H1 (cell line): ENCODE measurements at regions not wholly inside any gene's neighbourhood (a gene's known extent, or its start where the extent isn't known, plus 50 kb on each side); places are given as distances from the start of the nearest gene placed in this dataset.

ENCODE experiments used
- CTCF ChIA-PET: fragments of 300-600 bp; sonication (Branson Sonifier 250); formaldehyde crosslinking; loops from one replicate; lab custom pipeline; 2021; ENCODE audit not compliant: partially characterized antibody; lab: Charles Lee
- POLR2A ChIA-PET: fragments of 300-600 bp; sonication (Branson Sonifier 250); formaldehyde crosslinking; loops from one replicate; lab custom pipeline; 2021; ENCODE audit warnings: inconsistent platforms; ENCODE audit not compliant: partially characterized antibody; lab: Charles Lee
- DNase-seq, 2 experiments: peaks; one replicate each; pipeline versions ENCODE4 v3.0.0 to v3.0.0-alpha.2; 2010 to 2022; ENCODE audit warnings: low spot score in 2 of 2, low read depth in 1 of 2, mixed read lengths in 1 of 2
- FAIRE-seq: peaks from 2 replicates; lab custom pipeline; 2011; peaks lifted over from hg19 to GRCh38; lab: Jason Lieb, UNC
- H2AFZ ChIP-seq: 2 replicates; pipeline ENCODE4 v1.8.1; 2012; ENCODE audit warnings: low read length, inconsistent platforms
- H2AK5ac ChIP-seq: 2 replicates; pipeline ENCODE4 v1.6.1; 2013; ENCODE audit warnings: low read depth, low read length
- H2BK120ac ChIP-seq: replicated peaks from 2 replicates; pipeline ENCODE3; 2013; ENCODE audit warnings: low read depth, low read length, inconsistent platforms
- H2BK12ac ChIP-seq: 2 replicates; pipeline ENCODE4 v1.6.1; 2013; ENCODE audit warnings: low read depth, low read length
- H2BK15ac ChIP-seq: 2 replicates; pipeline ENCODE4 v1.6.1; 2013; ENCODE audit warnings: low read length
- H2BK20ac ChIP-seq: 2 replicates; pipeline ENCODE4 v1.6.1; 2013; ENCODE audit warnings: low read length
- H2BK5ac ChIP-seq: 2 replicates; pipeline ENCODE4 v1.6.1; 2013; ENCODE audit warnings: low read depth, low read length
- H3K14ac ChIP-seq: 2 replicates; pipeline ENCODE4 v1.6.1; 2013; ENCODE audit warnings: inconsistent platforms; ENCODE audit not compliant: insufficient read length
- H3K18ac ChIP-seq: 2 replicates; pipeline ENCODE4 v1.6.1; 2013; ENCODE audit warnings: low read length; ENCODE audit errors: extremely low read depth
- H3K23ac ChIP-seq: 2 replicates; pipeline ENCODE4 v1.6.1; 2013; ENCODE audit warnings: inconsistent platforms; ENCODE audit not compliant: insufficient read length
- H3K23me2 ChIP-seq: 2 replicates; pipeline ENCODE4 v1.6.1; 2013; ENCODE audit warnings: low read depth, low read length
- H3K27ac ChIP-seq: 2 replicates; pipeline ENCODE4 v1.6.1; 2011; ENCODE audit warnings: low read depth, low read length, inconsistent platforms
- H3K27me3 ChIP-seq, 4 experiments: replicated peaks in 1 of 4; 1 replicate in 1 of 4; 2 replicates in 3 of 4; pipeline versions ENCODE4 v1.6.1 to v1.8.1; 2011 to 2013; ENCODE audit warnings: low read length in 3 of 4, mild to moderate bottlenecking in 3 of 4, inconsistent platforms in 2 of 4, mixed read lengths in 2 of 4, moderate library complexity in 1 of 4; ENCODE audit not compliant: control insufficient read depth in 3 of 4, insufficient read depth in 3 of 4; ENCODE audit errors: extremely low read depth in 1 of 4
- H3K36me3 ChIP-seq, 4 experiments: 2 replicates each; pipeline versions ENCODE4 v1.6.1 to v1.8.1; 2011 to 2013; ENCODE audit warnings: mild to moderate bottlenecking in 4 of 4, low read length in 3 of 4, moderate library complexity in 2 of 4, control low read depth in 1 of 4, inconsistent platforms in 1 of 4; ENCODE audit not compliant: insufficient read depth in 4 of 4, control insufficient read depth in 2 of 4
- H3K4ac ChIP-seq: replicated peaks from 2 replicates; pipeline ENCODE3; 2013; ENCODE audit warnings: low read length, low read depth, mixed read lengths, inconsistent platforms; ENCODE audit not compliant: insufficient read length
- H3K4me1 ChIP-seq, 4 experiments: replicated peaks in 1 of 4; 1 replicate in 1 of 4; 2 replicates in 3 of 4; pipeline versions ENCODE4 v1.6.1 to v1.8.1; 2011 to 2013; ENCODE audit warnings: low read length in 3 of 4, inconsistent platforms in 2 of 4, mixed read lengths in 1 of 4; ENCODE audit not compliant: insufficient read depth in 4 of 4, control insufficient read depth in 3 of 4
- H3K4me2 ChIP-seq, 2 experiments: 2 replicates each; pipeline versions ENCODE4 v1.6.1 to v1.8.1; 2011 to 2013; ENCODE audit warnings: low read depth in 2 of 2, low read length in 2 of 2, control low read depth in 1 of 2, inconsistent platforms in 1 of 2, mild to moderate bottlenecking in 1 of 2; ENCODE audit not compliant: insufficient read depth in 1 of 2
- H3K4me3 ChIP-seq, 4 experiments: fragments of 200-600, 300-600 bp in 1 of 4; sonication (generic), shearing (Covaris generic), sonication (Bioruptor Twin) in 1 of 4; 2 replicates each; pipeline versions ENCODE4 v1.5.1 to v1.8.1; 2011 to 2016; ENCODE audit warnings: low read length in 4 of 4, low read depth in 3 of 4, control low read depth in 2 of 4, inconsistent platforms in 2 of 4, mild to moderate bottlenecking in 2 of 4, mixed read lengths in 1 of 4, moderate library complexity in 1 of 4; ENCODE audit not compliant: insufficient read depth in 2 of 4; ENCODE audit errors: extremely low read depth in 1 of 4
- H3K56ac ChIP-seq: replicated peaks from 2 replicates; pipeline ENCODE3; 2013; ENCODE audit warnings: low read depth, mild to moderate bottlenecking, mixed read lengths, low read length, inconsistent platforms; ENCODE audit not compliant: insufficient read length
- H3K79me1 ChIP-seq: 2 replicates; pipeline ENCODE4 v1.6.1; 2013; ENCODE audit warnings: low read depth, low read length, control low read depth
- H3K79me2 ChIP-seq, 2 experiments: 2 replicates each; pipeline versions ENCODE4 v1.6.1 to v1.8.1; 2012 to 2013; ENCODE audit warnings: low read length in 2 of 2, mild to moderate bottlenecking in 2 of 2, inconsistent platforms in 1 of 2; ENCODE audit not compliant: insufficient read depth in 2 of 2, control insufficient read depth in 1 of 2
- H3K9ac ChIP-seq, 4 experiments: replicated peaks in 1 of 4; 1 replicate in 1 of 4; 2 replicates in 3 of 4; pipeline versions ENCODE4 v1.6.1 to v1.8.1; 2011 to 2013; ENCODE audit warnings: low read depth in 3 of 4, low read length in 3 of 4, control low read depth in 2 of 4, mild to moderate bottlenecking in 2 of 4, moderate library complexity in 2 of 4, inconsistent platforms in 1 of 4; ENCODE audit errors: extremely low read depth in 1 of 4
- H3K9me3 ChIP-seq, 2 experiments: 2 replicates each; pipeline versions ENCODE4 v1.6.1 to v1.8.1; 2012 to 2013; ENCODE audit warnings: mild to moderate bottlenecking in 2 of 2, moderate library complexity in 2 of 2, control low read depth in 1 of 2, inconsistent platforms in 1 of 2, low read depth in 1 of 2, low read length in 1 of 2, mixed read lengths in 1 of 2; ENCODE audit not compliant: insufficient read depth in 2 of 2
- H4K20me1 ChIP-seq, 2 experiments: replicated peaks in 1 of 2; 2 replicates each; pipeline versions ENCODE3 to v1.8.1; 2011 to 2013; ENCODE audit warnings: inconsistent platforms in 2 of 2, low read length in 2 of 2, mild to moderate bottlenecking in 1 of 2; ENCODE audit not compliant: insufficient read depth in 2 of 2, control insufficient read depth in 1 of 2
- H4K5ac ChIP-seq: 2 replicates; pipeline ENCODE4 v1.6.1; 2013; ENCODE audit warnings: low read length, low read depth, mixed read lengths, inconsistent platforms; ENCODE audit not compliant: insufficient read length
- H4K8ac ChIP-seq: 2 replicates; pipeline ENCODE4 v1.8.0; 2013; ENCODE audit warnings: mild to moderate bottlenecking, moderate library complexity, low read length, inconsistent platforms; ENCODE audit not compliant: insufficient read depth; ENCODE audit errors: extremely low read depth
- H4K91ac ChIP-seq: replicated peaks from 2 replicates; pipeline ENCODE3; 2013; ENCODE audit warnings: low read length, mixed read lengths, inconsistent platforms; ENCODE audit not compliant: insufficient read length
- ASH2L ChIP-seq: fragments of 200-600, 300-600 bp; sonication (generic); IDR thresholded peaks from one replicate; pipeline ENCODE4 v1.7.1; 2017; ENCODE audit warnings: low read length
- CTBP2 ChIP-seq: IDR thresholded peaks from 2 replicates; pipeline ENCODE4 v1.7.0; 2011; ENCODE audit warnings: borderline replicate concordance, mild to moderate bottlenecking, moderate library complexity, mixed read lengths, low read length; ENCODE audit not compliant: insufficient read depth, insufficient read length
- EP300 ChIP-seq, 2 experiments: IDR thresholded peaks; 1 replicate in 1 of 2; 2 replicates in 1 of 2; pipeline ENCODE4 v1.6.1; 2011 to 2012; ENCODE audit warnings: low read depth in 2 of 2, low read length in 2 of 2, mild to moderate bottlenecking in 2 of 2, borderline replicate concordance in 1 of 2, inconsistent platforms in 1 of 2, moderate library complexity in 1 of 2
- GABPA ChIP-seq: IDR thresholded peaks from 2 replicates; pipeline ENCODE4 v1.6.1; 2011; ENCODE audit warnings: mild to moderate bottlenecking, low read length, moderate library complexity, borderline replicate concordance; ENCODE audit not compliant: insufficient read depth
- HDAC6 ChIP-seq: IDR thresholded peaks from one replicate; pipeline ENCODE4 v1.7.1; 2012; ENCODE audit warnings: low read depth, mild to moderate bottlenecking, inconsistent platforms, low read length, moderate library complexity
- KDM4A ChIP-seq: IDR thresholded peaks from one replicate; pipeline ENCODE4 v1.7.1; 2012; ENCODE audit warnings: low read depth, mild to moderate bottlenecking, moderate library complexity, low read length, inconsistent platforms; ENCODE audit not compliant: severe bottlenecking
- MAX ChIP-seq: IDR thresholded peaks from 2 replicates; pipeline ENCODE4 v1.6.1; 2012; ENCODE audit warnings: inconsistent platforms
- POLR2A ChIP-seq, 2 experiments: IDR thresholded peaks; 1 replicate in 1 of 2; 2 replicates in 1 of 2; pipeline ENCODE4 v1.6.1; 2011; ENCODE audit warnings: low read depth in 2 of 2, low read length in 2 of 2, mild to moderate bottlenecking in 2 of 2; ENCODE audit errors: control extremely low read depth in 1 of 2
- POLR2AphosphoS5 ChIP-seq: IDR thresholded peaks from 2 replicates; pipeline ENCODE4 v1.6.1; 2011; ENCODE audit warnings: low read depth, low read length
- SIN3A ChIP-seq, 2 experiments: IDR thresholded peaks in 1 of 2; conservative IDR thresholded peaks in 1 of 2; 2 replicates each; pipeline ENCODE4 v1.6.1; 2011 to 2012; ENCODE audit warnings: low read length in 2 of 2, improper control_type of control experiment in 1 of 2, low read depth in 1 of 2, mild to moderate bottlenecking in 1 of 2
- SIX5 ChIP-seq: IDR thresholded peaks from 2 replicates; pipeline ENCODE4 v1.6.1; 2011; ENCODE audit warnings: mild to moderate bottlenecking, low read depth, low read length
- SUZ12 ChIP-seq: fragments of 200-600 bp; sonication (generic); IDR thresholded peaks from 2 replicates; pipeline ENCODE4 v1.6.1; 2012; ENCODE audit warnings: mild to moderate bottlenecking, inconsistent platforms, low read length, moderate library complexity, mixed read lengths
- ZNF274 ChIP-seq: IDR thresholded peaks from 2 replicates; pipeline ENCODE4 v1.7.0; 2012; ENCODE audit warnings: low read length, borderline replicate concordance; ENCODE audit errors: extremely low read depth
- WGBS, 2 experiments: shearing (Covaris generic) in 1 of 2; methylation state at CpG; one replicate each; pipeline versions ENCODE4 v1.1.6 to v1.1.7; 2013 to 2015; ENCODE audit warnings: low lambda C conversion rate in 2 of 2, mixed read lengths in 2 of 2, inconsistent platforms in 1 of 2, low coverage in 1 of 2, missing lambda C conversion rate in 1 of 2; ENCODE audit not compliant: insufficient replicate concordance in 2 of 2, insufficient coverage in 1 of 2, insufficient read length in 1 of 2; ENCODE audit errors: extremely low coverage in 1 of 2, missing lambda C conversion rate in 1 of 2; 5-methylcytosine and 5-hydroxymethylcytosine counted together
- TF ChIP-seq, protein P1 (sequence below): IDR thresholded peaks from 2 replicates; pipeline ENCODE4 v1.6.1; 2011; ENCODE audit warnings: low read depth, mild to moderate bottlenecking, low read length; ENCODE audit not compliant: insufficient read depth

DNA sequence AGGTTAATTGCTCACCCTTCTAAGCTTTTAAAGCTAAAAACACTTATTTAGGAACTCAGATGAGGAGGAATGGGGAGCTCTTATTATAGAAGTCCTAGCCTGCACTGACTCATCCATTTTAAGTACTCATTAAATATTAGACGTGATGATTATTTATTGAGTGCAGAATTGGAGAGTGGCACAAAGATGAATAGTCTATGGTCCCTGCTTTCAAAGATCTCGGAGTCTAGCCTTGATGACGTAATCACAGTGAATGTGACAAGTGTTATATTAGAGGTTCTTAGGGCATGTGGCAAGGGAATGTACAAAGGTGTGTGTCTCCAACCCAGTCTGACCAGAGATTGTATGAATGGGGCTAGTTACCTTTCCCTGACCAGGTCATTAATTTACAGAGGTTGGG lies 68.7 kb upstream of the CD83 start:
- H3K23me2 ChIP-seq: no peaks in the 10 kb centered on the region
- no peak overlapping the region for H2BK5ac ChIP-seq
- H4K8ac ChIP-seq: no peak overlapping the region
- no peak overlapping the region for H2BK20ac ChIP-seq
- H3K14ac ChIP-seq: no peak overlapping the region
- H2BK15ac ChIP-seq: no peak overlapping the region
- H3K4me3 ChIP-seq: no peak overlapping the region
- FAIRE-seq (no peak), DNase-seq (no peak)
- no peak overlapping the region for H2BK12ac ChIP-seq
- WGBS, 2 experiments: 73% methylated on average over 3 of the region's 3 CpGs; no CpG with 5 or more reads in 1 of the 2 experiments
- H4K5ac ChIP-seq: no peak overlapping the region
- no peak overlapping the region for H3K9ac ChIP-seq
- H3K36me3 ChIP-seq: no peaks in the 10 kb centered on the region
- no peak overlapping the region for H2AK5ac ChIP-seq
- no peaks in the 10 kb centered on the region for H3K4me1 ChIP-seq
- H3K4ac ChIP-seq: no peak overlapping the region
- no peak overlapping the region for H2BK120ac ChIP-seq
- H3K18ac ChIP-seq: no peak overlapping the region
- no peaks in the 10 kb centered on the region for H3K79me1 ChIP-seq
- no peak overlapping the region for H3K23ac ChIP-seq
- no peaks in the 10 kb centered on the region for H3K9me3 ChIP-seq
- H3K56ac ChIP-seq: no peak overlapping the region
- no peak overlapping the region for H3K4me2 ChIP-seq
- no peaks in the 10 kb centered on the region for H3K79me2 ChIP-seq
- CTCF ChIA-PET: interaction anchor here (5.6 to 12.7 kb wide), 4 partner anchors 7 to 139 kb away, joined by 55 to 133 read pairs (median 112); partner anchors contain the start of gene RNF182
- TF ChIP-seq KDM4A (no peak), POLR2A (IDR thresholded peaks at IDR 0.05; ENCODE audit: control extremely low read depth in 1 of 2, low read depth in 2 of 2, low read length in 2 of 2) (no peak), EP300 (IDR thresholded peaks at IDR 0.05; ENCODE audit: borderline replicate concordance in 1 of 2, low read depth in 2 of 2, low read length in 2 of 2) (no peak), ZNF274 (no peak), SIX5 (no peak), HDAC6 (no peak), ASH2L (no peak), SUZ12 (no peak), SIN3A (conservative IDR thresholded peaks at IDR 0.05 in 1 of 2, IDR thresholded peaks at IDR 0.05 in 1 of 2; ENCODE audit: low read depth in 1 of 2, low read length in 2 of 2) (no peak), GABPA (no peak), MAX (no peak), POLR2AphosphoS5 (no peak), CTBP2 (no peak)
- TF ChIP-seq, protein P1, sequence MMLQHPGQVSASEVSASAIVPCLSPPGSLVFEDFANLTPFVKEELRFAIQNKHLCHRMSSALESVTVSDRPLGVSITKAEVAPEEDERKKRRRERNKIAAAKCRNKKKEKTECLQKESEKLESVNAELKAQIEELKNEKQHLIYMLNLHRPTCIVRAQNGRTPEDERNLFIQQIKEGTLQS: no peak
- no peak overlapping the region for H2AFZ ChIP-seq
- H3K27me3 ChIP-seq: no peaks in the 10 kb centered on the region
- no peak overlapping the region for H3K27ac ChIP-seq
- H4K20me1 ChIP-seq: no peaks in the 10 kb centered on the region
- POLR2A ChIA-PET: no interaction called here
- H4K91ac ChIP-seq: no peak overlapping the region
